Osteoblast (primary cell): ENCODE measurements at regions not wholly inside any gene's neighbourhood (a gene's known extent, or its start where the extent isn't known, plus 50 kb on each side); places are given as distances from the start of the nearest gene placed in this dataset.
"Not testable (repeated sequence)": the region's sequence is repeated elsewhere in the genome, so short reads cannot be mapped to it uniquely, and the experiment has no call there.

Experiments used
- DNase-seq: peaks from one replicate; pipeline ENCODE4 v3.0.0; 2011; ENCODE audit warnings: low spot score, mixed read lengths; ENCODE audit not compliant: insufficient read length; ENCODE audit errors: missing footprints
- H2AFZ ChIP-seq: 2 replicates; pipeline ENCODE4 v1.6.0; 2011; ENCODE audit warnings: mild to moderate bottlenecking, low read length
- H3K27ac ChIP-seq: 2 replicates; pipeline ENCODE4 v1.5.1; 2011; ENCODE audit warnings: mild to moderate bottlenecking, low read depth, low read length, moderate library complexity
- H3K27me3 ChIP-seq: 2 replicates; pipeline ENCODE4 v1.6.0; 2012; ENCODE audit warnings: mild to moderate bottlenecking, control low read depth, inconsistent platforms, low read length, moderate library complexity; ENCODE audit not compliant: insufficient read depth
- H3K36me3 ChIP-seq: 2 replicates; pipeline ENCODE4 v1.5.1; 2011; ENCODE audit warnings: mild to moderate bottlenecking, low read length, control low read depth, moderate library complexity; ENCODE audit not compliant: insufficient read depth
- H3K4me1 ChIP-seq: 2 replicates; pipeline ENCODE4 v1.5.1; 2011; ENCODE audit warnings: mild to moderate bottlenecking, low read length, control low read depth, moderate library complexity; ENCODE audit not compliant: insufficient read depth
- H3K4me2 ChIP-seq: 2 replicates; pipeline ENCODE4 v1.6.0; 2011; ENCODE audit warnings: mild to moderate bottlenecking, low read length; ENCODE audit not compliant: insufficient read depth
- H3K4me3 ChIP-seq: fragments of 200-600 bp; sonication (generic); 3 replicates; pipeline ENCODE4 v1.5.1; 2012; ENCODE audit warnings: mild to moderate bottlenecking, low read length, inconsistent platforms; ENCODE audit not compliant: insufficient read depth
- H3K79me2 ChIP-seq: 2 replicates; pipeline ENCODE4 v1.6.0; 2012; ENCODE audit warnings: mild to moderate bottlenecking, low read length, control low read depth, inconsistent platforms; ENCODE audit not compliant: insufficient read depth
- H3K9me3 ChIP-seq: 2 replicates; pipeline ENCODE4 v1.5.1; 2011; ENCODE audit warnings: low read depth, low read length, control low read depth
- H4K20me1 ChIP-seq: 2 replicates; pipeline ENCODE4 v1.6.0; 2012; ENCODE audit warnings: mild to moderate bottlenecking, low read length, control low read depth; ENCODE audit not compliant: insufficient read depth
- TF ChIP-seq, protein P1 (sequence below): IDR thresholded peaks from 2 replicates; pipeline ENCODE4 v1.5.1; 2011; ENCODE audit warnings: mild to moderate bottlenecking, low read depth, low read length, moderate library complexity; ENCODE audit errors: extremely low read depth

DNA sequence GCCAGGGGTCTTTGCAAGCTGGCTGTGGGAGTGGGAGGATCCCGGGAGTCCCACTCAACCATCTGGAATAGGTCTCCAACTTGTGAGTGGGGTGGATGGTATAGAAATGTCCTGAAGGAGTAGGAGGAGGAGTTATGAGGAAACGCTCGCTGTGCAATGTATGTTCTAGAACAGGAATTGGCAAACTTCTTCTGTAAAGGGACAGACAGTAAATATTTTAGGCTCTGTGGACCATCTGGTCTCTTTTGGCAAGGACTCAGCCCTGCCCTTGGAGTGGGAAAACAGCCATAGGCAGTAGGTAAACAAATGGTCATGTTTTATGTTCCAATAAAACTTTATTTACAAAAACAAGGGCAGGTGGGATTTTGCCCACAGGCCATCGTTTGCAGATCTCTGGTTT, 149.2 kb downstream of the NPIPB5 start:
- no peak overlapping the region for H2AFZ ChIP-seq
- no peak for DNase-seq
- no peak overlapping the region for H3K27ac ChIP-seq
- H3K4me3 ChIP-seq = no peak overlapping the region
- no peaks in the 10 kb centered on the region for H4K20me1 ChIP-seq
- no peaks in the 10 kb centered on the region for H3K27me3 ChIP-seq
- H3K79me2 ChIP-seq = no peaks in the 10 kb centered on the region
- TF ChIP-seq, protein P1, sequence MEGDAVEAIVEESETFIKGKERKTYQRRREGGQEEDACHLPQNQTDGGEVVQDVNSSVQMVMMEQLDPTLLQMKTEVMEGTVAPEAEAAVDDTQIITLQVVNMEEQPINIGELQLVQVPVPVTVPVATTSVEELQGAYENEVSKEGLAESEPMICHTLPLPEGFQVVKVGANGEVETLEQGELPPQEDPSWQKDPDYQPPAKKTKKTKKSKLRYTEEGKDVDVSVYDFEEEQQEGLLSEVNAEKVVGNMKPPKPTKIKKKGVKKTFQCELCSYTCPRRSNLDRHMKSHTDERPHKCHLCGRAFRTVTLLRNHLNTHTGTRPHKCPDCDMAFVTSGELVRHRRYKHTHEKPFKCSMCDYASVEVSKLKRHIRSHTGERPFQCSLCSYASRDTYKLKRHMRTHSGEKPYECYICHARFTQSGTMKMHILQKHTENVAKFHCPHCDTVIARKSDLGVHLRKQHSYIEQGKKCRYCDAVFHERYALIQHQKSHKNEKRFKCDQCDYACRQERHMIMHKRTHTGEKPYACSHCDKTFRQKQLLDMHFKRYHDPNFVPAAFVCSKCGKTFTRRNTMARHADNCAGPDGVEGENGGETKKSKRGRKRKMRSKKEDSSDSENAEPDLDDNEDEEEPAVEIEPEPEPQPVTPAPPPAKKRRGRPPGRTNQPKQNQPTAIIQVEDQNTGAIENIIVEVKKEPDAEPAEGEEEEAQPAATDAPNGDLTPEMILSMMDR = no peak
- H3K4me1 ChIP-seq = no peaks in the 10 kb centered on the region
- H3K9me3 ChIP-seq = peaks cover 2% of the 10 kb centered on the region
- H3K4me2 ChIP-seq = no peak overlapping the region
- no peaks in the 10 kb centered on the region for H3K36me3 ChIP-seq

DNA sequence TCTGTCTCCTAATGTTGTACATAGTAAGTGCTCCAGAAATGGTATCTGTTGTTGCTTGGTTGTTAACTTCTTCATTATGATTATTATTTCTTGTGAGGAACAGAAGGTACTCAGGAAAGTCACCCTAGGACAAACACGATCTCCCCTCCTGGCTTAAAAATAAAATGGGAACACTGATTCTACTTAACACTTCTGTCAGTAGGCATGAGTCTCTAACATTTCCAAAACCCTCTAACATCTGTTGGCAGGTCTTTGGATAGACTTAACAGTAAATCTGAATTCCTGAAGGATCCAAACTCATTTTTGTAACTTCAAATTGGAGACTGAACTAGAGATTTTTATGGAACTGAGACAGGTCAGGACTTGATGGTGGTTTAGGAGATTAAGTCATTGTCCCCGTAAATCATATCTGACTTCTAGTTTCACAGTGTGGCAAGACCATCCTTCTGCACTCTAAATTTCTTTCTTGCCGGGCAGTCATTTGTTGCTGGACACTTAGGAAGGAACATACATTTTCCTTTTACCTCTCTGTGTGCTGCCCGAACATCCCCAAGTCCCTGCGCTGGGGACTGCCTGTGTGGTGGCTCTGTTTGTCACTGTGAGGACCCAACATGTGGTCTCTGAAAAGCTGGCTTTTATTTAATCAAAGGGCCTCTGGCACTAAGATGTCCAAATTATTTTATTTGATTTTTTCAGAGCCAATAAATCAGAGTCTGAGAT, 149.9 kb downstream of the NPIPB5 start:
- no peaks in the 10 kb centered on the region for H3K4me1 ChIP-seq
- H3K4me2 ChIP-seq = no peak overlapping the region
- DNase-seq = no peak
- H2AFZ ChIP-seq = no peak overlapping the region
- no peaks in the 10 kb centered on the region for H4K20me1 ChIP-seq
- H3K4me3 ChIP-seq = no peak overlapping the region
- TF ChIP-seq, protein P1 = no peak
- no peaks in the 10 kb centered on the region for H3K36me3 ChIP-seq
- H3K27ac ChIP-seq = no peak overlapping the region
- peaks cover 2% of the 10 kb centered on the region for H3K9me3 ChIP-seq
- no peaks in the 10 kb centered on the region for H3K79me2 ChIP-seq
- no peaks in the 10 kb centered on the region for H3K27me3 ChIP-seq

DNA sequence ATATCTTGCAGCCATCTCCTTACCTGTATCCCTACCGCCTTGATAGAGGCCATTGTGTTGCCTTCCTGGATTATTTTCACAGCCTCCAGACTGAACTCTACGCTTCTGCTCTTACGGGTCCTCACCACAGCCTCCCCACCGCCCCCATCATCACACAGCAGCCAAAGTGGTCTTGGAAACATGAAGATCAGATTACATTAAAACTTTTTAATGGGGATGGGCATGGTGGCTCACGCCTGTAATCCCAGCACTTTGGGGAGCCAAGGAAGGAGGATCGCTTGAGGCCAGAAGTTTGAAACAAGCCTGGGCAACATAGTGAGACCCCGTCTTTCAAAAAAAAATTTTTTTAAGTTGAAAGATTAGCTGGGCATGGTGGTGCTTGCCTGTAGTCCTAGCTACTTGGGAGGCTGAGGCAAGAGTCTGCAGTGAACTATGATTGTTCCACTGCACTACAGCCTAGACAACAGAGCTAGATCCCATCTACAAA, 150.5 kb downstream of the NPIPB5 start:
- H3K4me1 ChIP-seq = no peaks in the 10 kb centered on the region
- no peak overlapping the region for H3K4me2 ChIP-seq
- no peak for DNase-seq
- H3K27ac ChIP-seq = no peak overlapping the region
- no peak overlapping the region for H2AFZ ChIP-seq
- no peaks in the 10 kb centered on the region for H3K27me3 ChIP-seq
- TF ChIP-seq, protein P1 = no peak
- H3K9me3 ChIP-seq = peaks cover 2% of the 10 kb centered on the region
- H3K4me3 ChIP-seq = no peak overlapping the region
- H3K79me2 ChIP-seq = no peaks in the 10 kb centered on the region
- no peaks in the 10 kb centered on the region for H4K20me1 ChIP-seq
- no peaks in the 10 kb centered on the region for H3K36me3 ChIP-seq

DNA sequence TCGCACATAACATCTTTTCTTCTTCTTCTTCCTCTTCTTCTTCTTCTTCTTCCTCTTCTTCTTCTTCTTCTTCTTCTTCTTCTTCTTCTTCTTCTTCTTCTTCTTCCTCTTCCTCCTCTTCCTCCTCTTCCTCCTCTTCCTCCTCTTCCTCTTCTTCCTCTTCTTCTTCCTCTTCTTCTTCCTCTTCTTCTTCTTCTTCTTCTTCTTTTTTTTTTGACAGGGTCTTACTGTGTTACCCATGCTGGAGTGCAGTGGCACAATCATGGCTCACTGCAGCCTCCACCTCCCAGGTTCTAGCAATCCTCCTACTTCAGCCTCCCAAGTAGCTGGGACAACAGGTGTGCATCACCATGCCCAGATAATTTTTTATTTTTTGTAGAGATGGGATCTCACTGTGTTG, 151.0 kb upstream of the HS3ST2 start:
- not testable (repeated sequence) for H4K20me1 ChIP-seq, H3K4me2 ChIP-seq, H3K27ac ChIP-seq, DNase-seq, H3K36me3 ChIP-seq, H2AFZ ChIP-seq, H3K79me2 ChIP-seq, H3K4me3 ChIP-seq, H3K27me3 ChIP-seq, H3K4me1 ChIP-seq, H3K9me3 ChIP-seq
